Activated naive CD8-positive, alpha-beta T cell treated with anti-CD3 and anti-CD28 coated beads for 36 hours (primary cell): ENCODE measurements at regions not wholly inside any gene's neighbourhood (a gene's known extent, or its start where the extent isn't known, plus 50 kb on each side); places are given as distances from the start of the nearest gene placed in this dataset.
"Not testable (repeated sequence)": the region's sequence is repeated elsewhere in the genome, so short reads cannot be mapped to it uniquely, and the experiment has no call there.

ENCODE experiments used
- DNase-seq: peaks from one replicate; pipeline ENCODE4 v3.0.0; 2021
- H3K27ac Mint-ChIP-seq: one replicate; pipeline ENCODE4 v1.8.0; 2022; ENCODE audit warnings: mild to moderate bottlenecking, moderate library complexity, mixed read lengths
- H3K27me3 Mint-ChIP-seq: one replicate; pipeline ENCODE4 v1.8.0; 2022; ENCODE audit warnings: mild to moderate bottlenecking, mixed read lengths
- H3K36me3 Mint-ChIP-seq: one replicate; pipeline ENCODE4 v1.8.0; 2021; ENCODE audit warnings: mild to moderate bottlenecking, mixed read lengths
- H3K4me1 Mint-ChIP-seq: one replicate; pipeline ENCODE4 v1.8.0; 2021; ENCODE audit warnings: mixed read lengths
- H3K4me3 Mint-ChIP-seq: one replicate; pipeline ENCODE4 v1.8.0; 2022; ENCODE audit warnings: mild to moderate bottlenecking, moderate library complexity, mixed read lengths
- H3K9me3 Mint-ChIP-seq: one replicate; pipeline ENCODE4 v1.8.0; 2022; ENCODE audit warnings: mixed read lengths

- Mint-ChIP-seq H3K4me3 (no peak overlapping the region), H3K9me3 (no peaks in the 10 kb centered on the region), H3K36me3 (no peaks in the 10 kb centered on the region), H3K27ac (no peak overlapping the region), H3K4me1 (no peaks in the 10 kb centered on the region), H3K27me3 (no peaks in the 10 kb centered on the region)
- DNase-seq: no peak
Observed at GRCh38 chr2:146734042-146734820, 1110.6 kb upstream of the ACVR2A start.

GRCh38 chr2:146730882-146731281 is 1113.9 kb upstream of the ACVR2A start:
- no peak for DNase-seq
- H3K4me1 Mint-ChIP-seq: no peaks in the 10 kb centered on the region
- no peaks in the 10 kb centered on the region for H3K27me3 Mint-ChIP-seq
- H3K9me3 Mint-ChIP-seq: no peaks in the 10 kb centered on the region
- no peak overlapping the region for H3K27ac Mint-ChIP-seq
- H3K4me3 Mint-ChIP-seq: no peak overlapping the region
- no peaks in the 10 kb centered on the region for H3K36me3 Mint-ChIP-seq

- Mint-ChIP-seq H3K4me1 (no peaks in the 10 kb centered on the region), H3K27me3 (no peaks in the 10 kb centered on the region), H3K4me3 (no peak overlapping the region), H3K9me3 (peaks cover 8% of the 10 kb centered on the region), H3K27ac (no peak overlapping the region), H3K36me3 (no peaks in the 10 kb centered on the region)
- no peak for DNase-seq
Observed at GRCh38 chr2:146721486-146721885, 1123.3 kb upstream of the ACVR2A start.

GRCh38 chr2:146720170-146720569 is 1124.7 kb upstream of the ACVR2A start:
- Mint-ChIP-seq H3K27me3 (no peaks in the 10 kb centered on the region), H3K4me1 (no peaks in the 10 kb centered on the region), H3K36me3 (no peaks in the 10 kb centered on the region), H3K4me3 (no peak overlapping the region), H3K9me3 (peaks cover 8% of the 10 kb centered on the region), H3K27ac (no peak overlapping the region)
- DNase-seq: no peak

- no peak for DNase-seq
- no peaks in the 10 kb centered on the region for H3K36me3 Mint-ChIP-seq
- no peak overlapping the region for H3K27ac Mint-ChIP-seq
- no peaks in the 10 kb centered on the region for H3K4me1 Mint-ChIP-seq
- no peak overlapping the region for H3K4me3 Mint-ChIP-seq
- H3K27me3 Mint-ChIP-seq: no peaks in the 10 kb centered on the region
- H3K9me3 Mint-ChIP-seq: peaks cover 8% of the 10 kb centered on the region
Observed at GRCh38 chr2:146716591-146716990, 1128.2 kb upstream of the ACVR2A start.

- peaks cover under 1% of the 10 kb centered on the region for H3K9me3 Mint-ChIP-seq
- DNase-seq: no peak
- no peak overlapping the region for H3K4me3 Mint-ChIP-seq
- H3K4me1 Mint-ChIP-seq: no peaks in the 10 kb centered on the region
- no peak overlapping the region for H3K27ac Mint-ChIP-seq
- no peaks in the 10 kb centered on the region for H3K36me3 Mint-ChIP-seq
- no peaks in the 10 kb centered on the region for H3K27me3 Mint-ChIP-seq
Observed at GRCh38 chr2:146709004-146709403, 1135.8 kb upstream of the ACVR2A start.

GRCh38 chr2:146701183-146701582 is 1143.6 kb upstream of the ACVR2A start:
- no peak for DNase-seq
- Mint-ChIP-seq H3K4me3 (no peak overlapping the region), H3K27me3 (no peaks in the 10 kb centered on the region), H3K36me3 (no peaks in the 10 kb centered on the region), H3K9me3 (peaks cover 19% of the 10 kb centered on the region), H3K27ac (no peak overlapping the region), H3K4me1 (no peaks in the 10 kb centered on the region)

- Mint-ChIP-seq H3K9me3 (peaks cover 10% of the 10 kb centered on the region), H3K36me3 (no peaks in the 10 kb centered on the region), H3K4me3 (no peak overlapping the region), H3K27me3 (no peaks in the 10 kb centered on the region), H3K27ac (no peak overlapping the region), H3K4me1 (no peaks in the 10 kb centered on the region)
- DNase-seq: no peak
Observed at GRCh38 chr2:146697307-146697706, 1147.5 kb upstream of the ACVR2A start.

GRCh38 chr2:146696787-146697186 is 1148.0 kb upstream of the ACVR2A start:
- not testable (repeated sequence) for H3K36me3 Mint-ChIP-seq, DNase-seq, H3K9me3 Mint-ChIP-seq, H3K4me1 Mint-ChIP-seq, H3K4me3 Mint-ChIP-seq, H3K27ac Mint-ChIP-seq, H3K27me3 Mint-ChIP-seq

- Mint-ChIP-seq H3K4me1 (no peaks in the 10 kb centered on the region), H3K27ac (no peak overlapping the region), H3K27me3 (no peaks in the 10 kb centered on the region), H3K4me3 (no peak overlapping the region), H3K9me3 (no peaks in the 10 kb centered on the region), H3K36me3 (no peaks in the 10 kb centered on the region)
- DNase-seq: no peak
Observed at GRCh38 chr2:146681991-146682390, 1162.8 kb upstream of the ACVR2A start.

- Mint-ChIP-seq H3K27me3 (no peaks in the 10 kb centered on the region), H3K27ac (no peak overlapping the region), H3K9me3 (no peaks in the 10 kb centered on the region), H3K4me1 (no peaks in the 10 kb centered on the region), H3K4me3 (no peak overlapping the region), H3K36me3 (no peaks in the 10 kb centered on the region)
- DNase-seq: no peak
Observed at GRCh38 chr2:146678516-146678915, 1166.3 kb upstream of the ACVR2A start.

- no peaks in the 10 kb centered on the region for H3K36me3 Mint-ChIP-seq
- no peak for DNase-seq
- H3K4me3 Mint-ChIP-seq: no peak overlapping the region
- no peaks in the 10 kb centered on the region for H3K27me3 Mint-ChIP-seq
- H3K4me1 Mint-ChIP-seq: no peaks in the 10 kb centered on the region
- H3K27ac Mint-ChIP-seq: no peak overlapping the region
- no peaks in the 10 kb centered on the region for H3K9me3 Mint-ChIP-seq
Observed at GRCh38 chr2:146677280-146677679, 1167.5 kb upstream of the ACVR2A start.

GRCh38 chr2:146669735-146670134 is 1175.1 kb upstream of the ACVR2A start:
- DNase-seq: no peak

GRCh38 chr2:146666340-146666739 is 1178.5 kb upstream of the ACVR2A start:
- H3K4me1 Mint-ChIP-seq: no peaks in the 10 kb centered on the region
- no peaks in the 10 kb centered on the region for H3K9me3 Mint-ChIP-seq
- DNase-seq: no peak
- no peak overlapping the region for H3K4me3 Mint-ChIP-seq
- H3K36me3 Mint-ChIP-seq: no peaks in the 10 kb centered on the region
- H3K27ac Mint-ChIP-seq: no peak overlapping the region
- no peaks in the 10 kb centered on the region for H3K27me3 Mint-ChIP-seq

More at GRCh38 chr2:146669735-146670134, 1175.1 kb upstream of the ACVR2A start:
- H3K27me3 Mint-ChIP-seq: no peaks in the 10 kb centered on the region
- H3K36me3 Mint-ChIP-seq: no peaks in the 10 kb centered on the region
- no peaks in the 10 kb centered on the region for H3K9me3 Mint-ChIP-seq
- H3K27ac Mint-ChIP-seq: no peak overlapping the region
- no peaks in the 10 kb centered on the region for H3K4me1 Mint-ChIP-seq
- H3K4me3 Mint-ChIP-seq: no peak overlapping the region

- no peak for DNase-seq
- H3K4me3 Mint-ChIP-seq: no peak overlapping the region
- H3K27ac Mint-ChIP-seq: no peak overlapping the region
- H3K27me3 Mint-ChIP-seq: no peaks in the 10 kb centered on the region
- no peaks in the 10 kb centered on the region for H3K4me1 Mint-ChIP-seq
- no peaks in the 10 kb centered on the region for H3K9me3 Mint-ChIP-seq
- no peaks in the 10 kb centered on the region for H3K36me3 Mint-ChIP-seq
Observed at GRCh38 chr2:146665800-146666199, 1179.0 kb upstream of the ACVR2A start.

- no peak overlapping the region for H3K4me3 Mint-ChIP-seq
- H3K4me1 Mint-ChIP-seq: no peaks in the 10 kb centered on the region
Observed at GRCh38 chr2:146661473-146662096, 1183.2 kb upstream of the ACVR2A start.

More at GRCh38 chr2:146661473-146662096, 1183.2 kb upstream of the ACVR2A start:
- no peak for DNase-seq
- no peaks in the 10 kb centered on the region for H3K36me3 Mint-ChIP-seq
- H3K27ac Mint-ChIP-seq: no peak overlapping the region
- no peaks in the 10 kb centered on the region for H3K9me3 Mint-ChIP-seq
- H3K27me3 Mint-ChIP-seq: no peaks in the 10 kb centered on the region
